ENCODE measurements at regions not wholly inside any gene's neighbourhood (a gene's known extent, or its start where the extent isn't known, plus 50 kb on each side); places are given as distances from the start of the nearest gene placed in this dataset.
"Not testable (repeated sequence)": the region's sequence is repeated elsewhere in the genome, so short reads cannot be mapped to it uniquely, and the experiment has no call there.

- DNase-seq (ENCODE audit: low read depth): no peak
These were observed 436.9 kb downstream of the BUD13 start for GRCh38 chr11:116335891-116336290.

GRCh38 chr11:116335078-116335477 lies 437.7 kb downstream of the BUD13 start:
- DNase-seq (ENCODE audit: low read depth): no peak

- no peak for DNase-seq (ENCODE audit: low read depth)
These were observed 438.2 kb downstream of the BUD13 start for GRCh38 chr11:116334596-116334995.

GRCh38 chr11:116333001-116333535 lies 439.7 kb downstream of the BUD13 start:
- no peak for DNase-seq (ENCODE audit: low read depth)

- DNase-seq (ENCODE audit: low read depth): no peak
These were observed 440.4 kb downstream of the BUD13 start for GRCh38 chr11:116332391-116332790.

GRCh38 chr11:116331381-116331780 lies 441.4 kb downstream of the BUD13 start:
- no peak for DNase-seq (ENCODE audit: low read depth)

GRCh38 chr11:116330439-116331185 lies 442.2 kb downstream of the BUD13 start:
- DNase-seq (ENCODE audit: low read depth): no peak

- DNase-seq (ENCODE audit: low read depth): no peak
These were observed 443.3 kb downstream of the BUD13 start for GRCh38 chr11:116329354-116330090.

- DNase-seq (ENCODE audit: low read depth): no peak
These were observed 443.9 kb downstream of the BUD13 start for GRCh38 chr11:116328851-116329250.

- DNase-seq (ENCODE audit: low read depth): no peak
These were observed 444.4 kb downstream of the BUD13 start for GRCh38 chr11:116328391-116328790.

GRCh38 chr11:116326146-116326545 lies 446.6 kb downstream of the BUD13 start:
- DNase-seq (ENCODE audit: low read depth): no peak

GRCh38 chr11:116325247-116325646 lies 447.5 kb downstream of the BUD13 start:
- no peak for DNase-seq (ENCODE audit: low read depth)

- not testable (repeated sequence) for DNase-seq (ENCODE audit: low read depth)
These were observed 448.7 kb downstream of the BUD13 start for GRCh38 chr11:116324077-116324476.

- no peak for DNase-seq (ENCODE audit: low read depth)
These were observed 455.6 kb downstream of the BUD13 start for GRCh38 chr11:116317212-116317611.

- no peak for DNase-seq (ENCODE audit: low read depth)
These were observed 458.8 kb downstream of the BUD13 start for GRCh38 chr11:116314006-116314405.

- peak; percentile 1 for DNase-seq (ENCODE audit: low read depth)
These were observed 460.0 kb downstream of the BUD13 start for GRCh38 chr11:116312570-116313391.

- DNase-seq (ENCODE audit: low read depth): no peak
These were observed 461.6 kb downstream of the BUD13 start for GRCh38 chr11:116311206-116311605.

- DNase-seq (ENCODE audit: low read depth): no peak
These were observed 462.1 kb downstream of the BUD13 start for GRCh38 chr11:116310698-116311097.

GRCh38 chr11:116310226-116310625 lies 462.6 kb downstream of the BUD13 start:
- peak; percentile 12 for DNase-seq (ENCODE audit: low read depth)

GRCh38 chr11:116309446-116309845 lies 463.3 kb downstream of the BUD13 start:
- DNase-seq (ENCODE audit: low read depth): no peak

GRCh38 chr11:116302756-116303155 lies 470.0 kb downstream of the BUD13 start:
- no peak for DNase-seq (ENCODE audit: low read depth)

- no peak for DNase-seq (ENCODE audit: low read depth)
These were observed 471.6 kb downstream of the BUD13 start for GRCh38 chr11:116301141-116301540.
